Activated naive CD4-positive, alpha-beta T cell treated with anti-CD3 and anti-CD28 coated beads, Interleukin-2, amount 50 U/mL, for 16 hours (primary cell): ENCODE measurements at regions not wholly inside any gene's neighbourhood (a gene's known extent, or its start where the extent isn't known, plus 50 kb on each side); places are given as distances from the start of the nearest gene placed in this dataset.

Source experiments
- DNase-seq: peaks from one replicate; pipeline ENCODE4 v3.0.0-alpha.2; 2020

DNA sequence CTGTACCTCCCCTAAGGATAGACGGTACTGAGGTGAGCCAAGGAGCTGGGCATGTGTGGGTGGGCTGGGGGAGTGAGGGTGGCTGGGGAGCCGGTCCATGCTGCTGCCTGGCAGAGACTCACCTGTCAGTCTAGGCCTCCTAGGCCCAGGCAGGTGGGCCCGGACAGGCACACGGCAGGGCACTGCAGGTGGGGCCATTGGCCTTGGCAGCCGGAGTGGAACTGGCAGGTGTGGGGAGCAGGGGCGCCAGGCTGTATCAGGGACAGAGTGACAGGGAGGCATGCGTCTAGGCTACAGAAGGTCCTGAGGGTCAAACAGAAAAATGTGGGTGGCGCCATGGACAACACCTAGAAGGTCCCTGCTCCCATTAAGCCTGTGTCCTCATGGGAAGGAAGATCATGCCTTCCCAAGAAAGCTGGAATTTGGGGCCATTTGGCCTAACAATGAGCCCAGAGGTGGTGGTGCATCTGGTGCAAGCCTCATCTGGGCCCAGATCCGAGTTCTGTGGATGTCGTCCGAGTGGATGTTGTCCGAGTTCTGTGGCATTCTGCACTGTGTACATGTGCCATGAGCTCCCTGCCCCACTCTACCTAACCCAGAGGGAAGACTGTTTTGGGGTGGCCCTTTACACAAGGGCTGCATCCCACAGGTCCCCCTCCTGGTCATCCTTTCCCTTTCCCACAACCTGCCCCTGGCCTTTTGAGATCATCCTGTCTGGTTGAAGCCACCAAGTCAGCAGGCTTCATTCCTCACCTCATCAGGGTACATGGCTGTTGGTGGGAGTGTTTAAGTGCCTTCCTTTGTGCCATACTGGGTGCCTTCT is 249.7 kb downstream of the GLI2 start:
- no peak for DNase-seq

DNA sequence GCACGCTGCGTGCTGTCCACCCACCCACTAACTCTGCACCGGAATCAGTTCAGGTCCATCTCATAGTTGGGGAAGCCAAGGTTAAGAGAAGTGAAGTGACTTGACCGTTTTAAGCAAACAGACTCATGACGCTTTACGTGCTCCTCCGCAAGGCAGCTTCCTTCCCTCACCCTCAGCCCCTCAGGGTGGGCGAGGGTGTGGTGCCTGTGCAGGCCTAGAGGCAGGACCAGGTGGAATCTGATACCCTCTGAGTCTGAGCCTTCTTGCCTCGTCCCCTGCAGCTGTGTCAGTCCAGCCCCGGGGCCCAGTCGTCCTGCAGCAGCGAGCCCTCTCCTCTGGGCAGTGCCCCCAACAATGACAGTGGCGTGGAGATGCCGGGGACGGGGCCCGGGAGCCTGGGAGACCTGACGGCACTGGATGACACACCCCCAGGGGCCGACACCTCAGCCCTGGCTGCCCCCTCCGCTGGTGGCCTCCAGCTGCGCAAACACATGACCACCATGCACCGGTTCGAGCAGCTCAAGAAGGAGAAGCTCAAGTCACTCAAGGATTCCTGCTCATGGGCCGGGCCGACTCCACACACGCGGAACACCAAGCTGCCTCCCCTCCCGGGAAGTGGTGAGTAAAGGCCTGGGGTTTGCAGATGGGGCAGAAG is 250.5 kb downstream of the GLI2 start:
- DNase-seq = no peak

DNA sequence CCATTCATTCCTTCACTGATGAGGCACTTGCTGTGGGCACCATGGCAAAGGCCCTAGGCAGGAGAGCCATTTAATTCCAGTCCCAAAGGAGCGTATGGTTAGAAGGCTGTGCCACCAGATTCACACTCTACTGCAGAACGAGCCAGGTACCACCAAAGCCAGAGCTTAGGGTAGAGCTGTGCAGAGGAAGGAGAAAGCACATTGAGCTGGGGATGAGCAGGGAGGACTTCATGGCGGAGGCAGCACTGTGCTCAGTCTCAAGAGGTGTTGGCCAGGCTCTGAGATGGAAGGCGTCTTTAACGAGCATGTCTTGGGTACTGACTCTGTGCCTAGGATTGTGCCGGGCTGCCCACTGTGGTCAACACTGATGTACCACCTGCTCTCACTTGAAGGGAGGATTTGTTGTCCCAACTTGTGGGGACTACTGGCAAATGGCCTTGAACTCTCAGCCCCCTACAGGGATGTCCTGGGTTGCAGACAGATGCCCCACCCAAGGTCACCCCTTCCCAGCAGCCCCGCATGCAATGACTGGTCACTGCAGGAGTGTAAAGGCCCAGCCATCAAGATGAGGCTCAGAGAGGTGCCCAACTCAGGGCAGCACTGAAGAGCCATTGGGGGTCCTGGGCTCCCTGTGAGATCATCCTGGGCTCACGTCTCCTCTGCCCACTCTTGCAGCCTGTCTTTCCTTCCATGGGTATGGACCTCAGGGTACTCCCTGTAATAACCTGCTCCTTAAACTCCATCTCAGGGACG is 251.4 kb downstream of the GLI2 start:
- DNase-seq = no peak

DNA sequence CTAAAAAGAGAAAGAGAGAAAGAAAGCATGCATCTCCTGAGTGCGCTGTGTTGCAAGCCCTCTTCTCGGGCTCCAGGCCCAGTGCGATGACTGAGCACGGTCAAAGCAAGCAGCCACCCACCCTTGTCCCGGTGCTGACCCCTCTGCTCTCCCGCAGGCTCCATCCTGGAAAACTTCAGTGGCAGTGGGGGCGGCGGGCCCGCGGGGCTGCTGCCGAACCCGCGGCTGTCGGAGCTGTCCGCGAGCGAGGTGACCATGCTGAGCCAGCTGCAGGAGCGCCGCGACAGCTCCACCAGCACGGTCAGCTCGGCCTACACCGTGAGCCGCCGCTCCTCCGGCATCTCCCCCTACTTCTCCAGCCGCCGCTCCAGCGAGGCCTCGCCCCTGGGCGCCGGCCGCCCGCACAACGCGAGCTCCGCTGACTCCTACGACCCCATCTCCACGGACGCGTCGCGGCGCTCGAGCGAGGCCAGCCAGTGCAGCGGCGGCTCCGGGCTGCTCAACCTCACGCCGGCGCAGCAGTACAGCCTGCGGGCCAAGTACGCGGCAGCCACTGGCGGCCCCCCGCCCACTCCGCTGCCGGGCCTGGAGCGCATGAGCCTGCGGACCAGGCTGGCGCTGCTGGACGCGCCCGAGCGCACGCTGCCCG is 252.5 kb downstream of the GLI2 start:
- DNase-seq = no peak

DNA sequence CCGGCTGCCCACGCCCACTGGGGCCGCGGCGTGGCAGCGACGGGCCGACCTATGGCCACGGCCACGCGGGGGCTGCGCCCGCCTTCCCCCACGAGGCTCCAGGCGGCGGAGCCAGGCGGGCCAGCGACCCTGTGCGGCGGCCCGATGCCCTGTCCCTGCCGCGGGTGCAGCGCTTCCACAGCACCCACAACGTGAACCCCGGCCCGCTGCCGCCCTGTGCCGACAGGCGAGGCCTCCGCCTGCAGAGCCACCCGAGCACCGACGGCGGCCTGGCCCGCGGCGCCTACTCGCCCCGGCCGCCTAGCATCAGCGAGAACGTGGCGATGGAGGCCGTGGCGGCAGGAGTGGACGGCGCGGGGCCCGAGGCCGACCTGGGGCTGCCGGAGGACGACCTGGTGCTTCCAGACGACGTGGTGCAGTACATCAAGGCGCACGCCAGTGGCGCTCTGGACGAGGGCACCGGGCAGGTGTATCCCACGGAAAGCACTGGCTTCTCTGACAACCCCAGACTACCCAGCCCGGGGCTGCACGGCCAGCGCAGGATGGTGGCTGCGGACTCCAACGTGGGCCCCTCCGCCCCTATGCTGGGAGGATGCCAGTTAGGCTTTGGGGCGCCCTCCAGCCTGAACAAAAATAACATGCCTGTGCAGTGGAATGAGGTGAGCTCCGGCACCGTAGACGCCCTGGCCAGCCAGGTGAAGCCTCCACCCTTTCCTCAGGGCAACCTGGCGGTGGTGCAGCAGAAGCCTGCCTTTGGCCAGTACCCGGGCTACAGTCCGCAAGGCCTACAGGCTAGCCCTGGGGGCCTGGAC is 253.2 kb downstream of the GLI2 start:
- DNase-seq = no peak

DNA sequence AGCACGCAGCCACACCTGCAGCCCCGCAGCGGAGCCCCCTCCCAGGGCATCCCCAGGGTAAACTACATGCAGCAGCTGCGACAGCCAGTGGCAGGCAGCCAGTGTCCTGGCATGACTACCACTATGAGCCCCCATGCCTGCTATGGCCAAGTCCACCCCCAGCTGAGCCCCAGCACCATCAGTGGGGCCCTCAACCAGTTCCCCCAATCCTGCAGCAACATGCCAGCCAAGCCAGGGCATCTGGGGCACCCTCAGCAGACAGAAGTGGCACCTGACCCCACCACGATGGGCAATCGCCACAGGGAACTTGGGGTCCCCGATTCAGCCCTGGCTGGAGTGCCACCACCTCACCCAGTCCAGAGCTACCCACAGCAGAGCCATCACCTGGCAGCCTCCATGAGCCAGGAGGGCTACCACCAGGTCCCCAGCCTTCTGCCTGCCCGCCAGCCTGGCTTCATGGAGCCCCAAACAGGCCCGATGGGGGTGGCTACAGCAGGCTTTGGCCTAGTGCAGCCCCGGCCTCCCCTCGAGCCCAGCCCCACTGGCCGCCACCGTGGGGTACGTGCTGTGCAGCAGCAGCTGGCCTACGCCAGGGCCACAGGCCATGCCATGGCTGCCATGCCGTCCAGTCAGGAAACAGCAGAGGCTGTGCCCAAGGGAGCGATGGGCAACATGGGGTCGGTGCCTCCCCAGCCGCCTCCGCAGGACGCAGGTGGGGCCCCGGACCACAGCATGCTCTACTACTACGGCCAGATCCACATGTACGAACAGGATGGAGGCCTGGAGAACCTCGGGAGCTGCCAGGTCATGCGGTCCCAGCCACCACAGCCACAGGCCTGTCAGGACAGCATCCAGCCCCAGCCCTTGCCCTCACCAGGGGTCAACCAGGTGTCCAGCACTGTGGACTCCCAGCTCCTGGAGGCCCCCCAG is 254.1 kb downstream of the GLI2 start:
- no peak for DNase-seq

DNA sequence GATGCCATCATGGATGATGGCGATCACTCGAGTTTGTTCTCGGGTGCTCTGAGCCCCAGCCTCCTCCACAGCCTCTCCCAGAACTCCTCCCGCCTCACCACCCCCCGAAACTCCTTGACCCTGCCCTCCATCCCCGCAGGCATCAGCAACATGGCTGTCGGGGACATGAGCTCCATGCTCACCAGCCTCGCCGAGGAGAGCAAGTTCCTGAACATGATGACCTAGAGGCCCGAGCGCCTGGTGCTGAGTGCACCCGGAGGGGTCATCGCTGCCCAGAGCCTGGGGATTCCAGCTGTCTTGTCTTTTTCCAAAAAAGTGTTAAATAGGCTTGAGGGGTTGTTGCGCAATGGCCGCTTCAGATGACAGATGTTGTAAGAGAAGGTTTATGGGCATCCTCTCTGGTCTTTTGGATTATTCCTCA is 254.8 kb downstream of the GLI2 start:
- DNase-seq = no peak

DNA sequence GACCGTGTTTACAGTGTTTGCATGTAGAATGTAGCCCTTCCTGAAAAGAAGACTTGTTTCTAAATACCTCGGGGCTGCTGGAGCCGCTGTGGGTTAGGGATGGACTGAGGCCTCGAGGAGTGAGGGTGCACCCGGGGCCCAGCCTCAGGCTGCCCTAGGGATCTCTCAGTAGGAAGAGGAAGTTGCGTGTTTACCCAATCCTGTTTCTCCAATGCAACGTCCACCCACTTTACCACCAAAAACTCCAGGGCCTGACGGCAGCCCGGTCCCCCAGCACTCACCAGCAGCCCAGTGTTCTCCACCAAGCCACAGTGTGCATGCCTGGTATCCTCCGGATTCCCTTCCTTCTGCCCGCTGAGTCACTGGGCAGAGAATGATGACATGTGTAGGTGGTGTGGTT is 255.8 kb downstream of the GLI2 start:
- no peak for DNase-seq

DNA sequence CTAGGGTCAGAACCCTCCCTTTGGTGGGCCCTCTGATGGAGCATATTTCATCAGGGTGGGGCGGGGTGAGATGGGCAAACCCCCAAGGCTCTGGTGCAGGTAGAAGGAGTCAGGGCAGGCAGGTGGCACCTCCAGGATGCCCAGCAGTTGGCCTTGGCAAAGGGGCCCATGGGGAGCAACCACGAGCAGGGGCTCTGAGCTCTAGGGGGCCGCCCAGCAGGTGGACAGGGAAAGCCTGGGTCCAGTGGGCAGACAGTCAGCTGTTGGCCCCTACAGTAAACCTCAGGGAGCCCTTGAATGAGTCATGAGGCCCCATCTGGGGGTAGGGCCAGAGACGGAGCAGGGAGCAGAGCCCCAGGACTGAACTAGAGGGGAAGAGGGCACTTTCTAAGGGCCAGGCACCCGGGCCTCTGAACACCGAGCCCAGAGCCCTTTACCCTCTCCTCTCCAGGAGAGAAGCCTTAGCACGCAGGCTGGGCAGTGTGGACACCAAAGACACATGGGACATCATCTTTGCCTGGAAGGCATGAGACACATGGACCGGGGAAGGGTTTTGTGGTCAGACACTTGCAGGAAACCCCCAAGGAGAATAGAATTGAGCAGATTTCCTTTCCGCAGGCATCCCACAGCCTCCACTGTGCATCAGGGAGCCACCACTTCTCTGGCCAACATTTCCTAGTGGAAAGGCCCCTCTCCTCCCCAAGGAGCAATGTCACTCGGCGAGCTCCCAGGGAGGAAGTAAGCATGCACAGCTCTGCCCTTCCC is 257.3 kb downstream of the GLI2 start:
- no peak for DNase-seq

DNA sequence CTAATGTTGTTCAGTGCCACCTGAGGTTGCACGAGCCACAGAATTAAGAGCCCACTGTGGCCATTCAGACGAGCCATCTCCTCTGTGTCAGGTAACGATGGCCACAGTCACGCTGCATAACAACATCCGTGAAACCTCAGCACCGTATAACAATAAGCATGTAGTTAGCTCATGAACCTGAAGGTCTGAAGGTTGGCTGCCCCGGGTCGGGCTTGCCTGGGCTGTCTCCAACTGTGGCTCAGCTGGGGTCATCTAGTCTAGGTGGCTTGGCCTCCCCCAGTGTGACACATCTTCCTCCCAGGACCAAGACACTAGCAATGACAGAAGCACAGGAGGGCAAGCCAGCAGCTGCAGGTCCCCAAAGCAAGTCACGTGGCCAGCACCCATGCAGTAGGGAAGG is 258.0 kb downstream of the GLI2 start:
- no peak for DNase-seq

DNA sequence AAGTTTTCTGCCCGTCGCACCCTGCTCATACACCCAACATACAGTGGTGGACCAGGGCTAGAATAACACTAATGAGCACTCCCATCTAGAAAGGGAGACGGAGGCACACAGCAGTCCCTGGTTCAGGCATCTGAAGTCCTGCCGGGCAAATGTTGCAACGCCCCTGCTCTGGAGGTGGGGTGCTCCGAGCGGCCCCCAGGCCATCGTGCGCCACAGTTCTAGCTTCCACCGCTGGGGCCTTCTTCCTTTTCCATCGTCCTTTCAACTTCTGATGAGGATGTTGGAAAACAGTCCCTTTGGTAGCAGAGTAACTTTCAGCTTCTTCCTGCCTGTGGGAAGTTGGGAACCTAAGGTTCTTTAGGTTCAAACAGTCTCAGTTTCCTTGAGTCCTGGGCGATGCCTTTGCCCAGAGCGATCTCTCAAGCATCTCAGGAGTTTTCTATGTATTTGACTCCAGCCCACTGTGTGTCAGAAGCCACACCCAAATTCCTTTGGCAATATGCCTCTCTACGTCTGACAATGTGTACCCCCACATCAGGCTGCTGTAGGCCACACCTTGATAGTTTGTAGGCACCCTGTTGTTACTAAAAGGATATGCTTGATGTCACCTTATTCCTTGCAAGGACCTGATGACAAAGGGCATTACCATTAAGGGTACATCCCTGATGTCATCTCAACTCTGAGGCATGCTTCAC is 258.8 kb downstream of the GLI2 start:
- DNase-seq = no peak

DNA sequence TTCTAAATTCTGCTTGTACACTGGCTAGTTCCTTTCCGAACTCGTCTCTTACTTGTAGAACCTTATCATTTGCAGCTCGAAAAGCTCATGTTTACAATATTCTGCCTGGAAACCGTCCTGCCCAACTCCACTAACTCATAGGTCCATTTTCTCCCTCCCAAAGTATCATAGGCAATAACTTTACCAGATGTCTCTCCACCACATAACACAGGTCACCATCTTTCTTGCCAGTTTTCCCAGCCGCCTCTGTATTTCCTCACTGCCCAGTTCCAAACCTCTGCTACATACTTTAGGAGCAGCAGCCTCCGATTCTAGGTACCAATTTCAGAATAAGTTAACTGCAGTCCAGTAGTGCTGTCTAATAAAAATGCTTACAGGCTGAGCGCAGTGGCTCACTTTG is 259.5 kb downstream of the GLI2 start:
- no peak for DNase-seq

DNA sequence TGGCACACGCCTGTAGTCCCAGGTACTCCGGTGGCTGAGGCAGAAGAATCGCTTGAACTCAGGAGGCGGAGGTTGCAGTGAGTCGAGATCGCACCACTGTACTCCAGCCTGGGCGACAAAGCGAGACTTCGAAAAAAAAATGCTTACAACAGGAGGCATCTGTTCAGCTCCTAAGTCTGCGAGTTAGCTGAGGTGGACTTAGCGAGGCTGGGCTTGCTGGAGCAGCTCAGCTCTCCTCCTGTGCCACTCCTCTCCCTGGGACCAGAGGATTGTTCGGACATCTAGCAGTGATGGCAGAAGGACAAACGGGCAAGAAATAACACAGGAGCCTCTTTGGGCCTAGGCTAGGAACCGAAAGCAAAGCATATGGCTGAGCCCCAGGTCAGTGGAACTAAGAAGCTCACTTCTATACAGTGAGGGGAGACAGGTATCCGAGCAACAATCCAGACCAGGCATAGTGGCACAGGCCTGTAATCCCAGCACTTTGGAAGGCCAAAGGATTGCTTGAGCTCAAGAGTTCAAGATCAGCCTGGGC is 260.1 kb downstream of the GLI2 start:
- DNase-seq = no peak

DNA sequence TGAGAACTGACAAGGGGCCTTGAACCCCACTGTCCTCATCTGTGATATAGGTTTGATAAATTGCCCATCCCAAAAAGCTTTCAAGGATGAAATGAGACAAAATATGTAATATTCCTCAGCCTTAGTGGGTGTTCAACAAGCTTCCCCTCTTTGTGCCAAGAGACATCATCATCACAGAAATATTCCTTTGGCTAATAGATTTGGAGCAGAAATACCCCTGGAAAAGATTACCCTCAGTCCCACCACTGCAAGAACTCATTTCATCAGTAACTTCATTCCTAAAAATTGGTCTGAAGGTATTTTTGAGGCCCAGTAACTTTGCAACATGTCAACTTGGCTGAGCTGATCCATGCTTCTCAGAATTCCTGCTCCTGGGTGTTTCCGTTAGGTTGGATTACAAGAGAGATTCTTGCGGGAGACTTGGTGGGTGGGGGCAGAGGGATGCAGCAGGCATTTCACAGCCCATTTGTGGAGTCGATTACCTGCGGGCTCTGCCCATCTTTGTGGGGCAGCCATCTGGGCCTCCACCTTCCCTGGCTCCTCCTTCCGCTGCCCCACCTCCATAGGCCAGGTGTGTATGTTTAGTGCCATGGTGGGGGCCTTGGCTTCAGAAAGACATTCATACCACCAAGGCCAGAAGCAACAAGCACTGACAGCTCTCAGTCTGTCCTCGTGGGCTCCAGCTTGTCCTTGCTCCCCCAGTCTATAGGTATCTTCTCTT is 263.9 kb downstream of the GLI2 start:
- DNase-seq = no peak

DNA sequence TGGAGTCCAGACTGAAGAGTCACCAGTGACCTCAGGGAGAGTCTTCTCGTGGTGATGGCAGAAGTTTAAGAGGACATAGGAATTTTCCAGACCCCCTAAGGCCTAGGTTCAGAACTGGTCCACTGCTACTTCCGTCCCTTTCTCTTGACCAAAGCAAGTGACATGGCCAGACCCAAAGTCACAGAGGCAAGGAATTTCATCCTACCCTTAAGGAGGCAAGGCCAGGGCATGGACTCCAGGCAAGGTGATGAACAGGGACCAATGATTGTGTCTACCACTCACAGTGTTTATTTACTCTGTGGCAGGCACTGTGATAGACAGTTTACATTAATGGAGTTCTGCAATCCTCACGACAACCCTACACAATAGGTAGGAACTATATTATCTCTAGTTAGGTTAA is 265.1 kb downstream of the GLI2 start:
- no peak for DNase-seq

DNA sequence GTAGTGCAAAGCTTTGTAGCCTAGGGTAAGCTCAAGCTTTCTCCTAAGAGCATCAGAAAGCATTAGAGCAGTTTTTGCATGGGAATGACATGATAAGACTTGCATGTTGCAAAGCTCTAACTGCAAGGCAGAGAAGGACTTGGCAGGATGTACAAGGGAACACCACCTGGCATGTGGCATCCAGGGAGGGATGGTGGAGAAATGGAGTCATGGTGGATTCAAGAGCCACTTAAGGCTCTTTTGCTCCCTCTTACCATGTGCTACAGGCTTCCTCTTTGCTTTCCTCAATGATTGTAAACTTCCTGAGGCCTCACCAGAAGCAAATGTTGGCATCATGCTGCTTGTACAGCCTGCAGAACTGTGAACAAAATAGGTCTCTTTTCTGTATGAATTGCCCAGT is 266.0 kb downstream of the GLI2 start:
- DNase-seq = no peak

DNA sequence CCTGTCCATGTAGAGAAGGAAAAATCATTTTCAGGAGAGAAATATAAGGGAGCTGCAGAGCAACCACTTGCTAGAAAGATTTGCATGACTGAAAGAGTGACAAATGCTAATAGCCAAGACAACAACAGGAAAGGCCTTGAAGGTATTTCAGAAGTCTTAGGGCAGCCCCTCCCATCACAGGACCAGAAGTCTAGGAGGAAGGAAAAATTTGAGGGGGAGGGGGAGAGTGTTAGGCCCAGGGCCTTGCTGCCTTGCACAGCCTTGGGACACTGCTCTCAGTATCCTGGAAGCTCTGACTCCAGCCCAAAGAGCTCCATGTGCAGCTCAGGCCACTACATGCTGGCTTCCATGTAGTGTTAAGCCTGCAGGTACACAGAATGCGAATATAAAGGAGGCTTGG is 266.9 kb downstream of the GLI2 start:
- DNase-seq = no peak

DNA sequence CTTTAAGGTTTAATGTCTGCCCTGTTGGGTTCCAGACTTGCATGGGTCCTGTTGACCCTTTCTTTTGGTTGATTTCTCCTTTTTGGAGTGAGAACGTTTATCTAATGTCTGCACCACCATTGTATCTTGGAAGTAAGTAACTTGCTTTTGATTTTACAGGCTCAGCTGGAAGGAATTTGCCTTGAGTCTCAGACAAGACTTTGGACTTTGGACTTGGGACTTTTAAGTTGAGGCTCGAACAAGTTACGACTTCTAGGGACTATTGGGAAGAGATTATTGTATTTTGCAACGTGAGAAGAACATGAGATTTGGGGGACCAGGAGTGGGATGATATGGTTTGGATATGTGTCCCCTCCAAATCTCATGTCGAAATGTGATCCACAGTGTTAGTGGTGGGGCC is 267.7 kb downstream of the GLI2 start:
- no peak for DNase-seq

DNA sequence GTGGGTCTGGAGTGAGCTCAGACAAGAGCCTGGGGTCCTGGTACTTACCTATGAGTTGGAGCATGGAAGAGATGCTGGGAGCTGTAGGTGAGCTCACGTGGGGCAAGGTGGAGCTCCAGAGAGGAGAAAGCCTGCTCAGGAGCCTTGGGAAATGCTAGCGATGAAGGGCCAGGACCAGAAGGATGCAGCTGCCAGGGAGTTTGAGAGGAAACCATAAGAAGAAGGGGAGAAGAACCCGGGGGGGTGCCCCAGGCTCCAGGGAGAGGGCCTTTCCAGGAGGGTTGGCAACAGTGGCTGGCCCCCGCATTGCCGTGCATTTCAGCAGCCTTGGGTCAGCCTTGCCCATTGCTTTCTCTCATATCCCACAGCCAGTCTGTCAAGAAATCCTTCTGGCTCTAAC is 268.7 kb downstream of the GLI2 start:
- no peak for DNase-seq
